Stimulated activated CD4-positive, alpha-beta T cell treated with anti-CD3 and anti-CD28 coated beads, Interleukin-4, amount 100 ng/mL, for 48 hours (primary cell): ENCODE measurements at regions not wholly inside any gene's neighbourhood (a gene's known extent, or its start where the extent isn't known, plus 50 kb on each side); places are given as distances from the start of the nearest gene placed in this dataset.
"Not testable (repeated sequence)": the region's sequence is repeated elsewhere in the genome, so short reads cannot be mapped to it uniquely, and the experiment has no call there.

Experiments used
- DNase-seq, 2 donors: peaks; one replicate each; pipeline ENCODE4 v3.0.0-alpha.2; 2020; ENCODE audit warnings: low read depth in 2 of 2

DNA sequence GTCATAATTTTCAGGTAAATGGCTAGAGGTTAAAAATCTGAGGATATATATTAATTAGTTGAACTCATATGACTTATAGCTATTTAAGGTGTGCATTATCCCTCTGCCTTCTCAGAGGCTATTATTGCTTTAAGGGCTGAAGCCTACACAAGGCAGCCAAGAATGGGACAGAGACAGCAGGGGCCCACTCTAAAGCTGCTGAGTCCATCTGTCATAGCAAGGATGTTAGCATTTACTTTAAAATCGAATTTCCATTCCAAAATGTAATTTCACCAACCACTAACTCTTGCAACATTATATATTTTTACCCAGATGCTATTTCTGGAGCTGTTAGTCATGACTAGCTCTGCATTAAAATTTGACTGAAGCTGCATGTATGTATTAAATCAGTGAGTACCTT lies 236.3 kb upstream of the FSIP2 start:
- DNase-seq = no peak

DNA sequence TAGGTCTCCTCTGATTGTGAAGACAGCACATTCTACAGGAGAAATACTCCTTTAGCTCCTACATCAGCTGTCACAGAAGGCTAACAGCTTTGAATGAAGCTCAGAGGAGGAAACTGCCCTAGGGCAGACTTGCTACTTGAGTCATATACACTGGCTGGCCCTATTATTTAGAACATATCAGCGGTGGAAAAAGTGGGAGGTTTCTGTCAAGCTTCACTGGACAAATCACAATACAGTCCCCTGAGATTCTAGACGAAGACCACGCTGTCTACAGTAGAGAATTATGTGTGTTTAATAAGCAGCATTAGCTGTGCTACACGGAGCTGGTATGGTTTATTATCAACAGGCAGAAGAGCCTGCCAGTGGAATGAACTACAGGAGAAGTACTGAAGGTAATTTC lies 230.9 kb upstream of the FSIP2 start:
- no peak for DNase-seq

DNA sequence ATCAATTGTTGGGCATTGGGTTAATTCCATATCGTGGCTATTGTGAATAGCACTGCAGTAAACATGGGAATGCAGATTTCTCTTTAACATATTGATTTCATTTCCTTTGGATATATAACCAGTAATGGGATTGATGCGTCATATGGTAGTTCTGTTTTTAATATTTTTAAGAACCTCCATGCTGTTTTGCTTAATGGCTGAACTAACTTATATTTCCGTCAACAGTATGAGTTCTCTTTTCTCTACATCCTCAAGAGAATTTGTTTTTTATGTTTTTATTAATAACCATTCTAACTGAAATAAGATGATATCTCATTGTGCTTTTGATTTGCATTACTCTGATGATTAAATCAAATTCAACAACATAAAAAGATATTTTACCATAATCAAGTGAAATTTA lies 228.5 kb upstream of the FSIP2 start:
- no peak for DNase-seq

DNA sequence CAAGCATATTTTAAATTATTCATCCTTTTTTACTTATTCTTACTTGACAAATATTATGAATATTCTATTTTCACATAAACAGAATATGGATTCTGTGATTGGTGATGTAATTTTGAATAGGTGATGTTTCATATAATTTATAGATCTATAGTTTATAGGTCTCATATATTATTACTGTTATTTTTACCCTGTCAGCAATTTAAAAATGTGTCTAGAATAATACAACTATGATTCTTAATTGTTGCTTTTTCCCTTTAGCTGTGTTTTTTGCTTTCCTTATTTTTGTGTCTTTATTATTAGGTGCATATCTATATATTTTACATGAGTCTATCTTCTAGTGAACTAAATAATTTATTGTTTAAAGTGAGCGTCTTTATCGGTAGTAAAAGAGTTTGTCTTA lies 226.7 kb upstream of the FSIP2 start:
- DNase-seq = no peak

DNA sequence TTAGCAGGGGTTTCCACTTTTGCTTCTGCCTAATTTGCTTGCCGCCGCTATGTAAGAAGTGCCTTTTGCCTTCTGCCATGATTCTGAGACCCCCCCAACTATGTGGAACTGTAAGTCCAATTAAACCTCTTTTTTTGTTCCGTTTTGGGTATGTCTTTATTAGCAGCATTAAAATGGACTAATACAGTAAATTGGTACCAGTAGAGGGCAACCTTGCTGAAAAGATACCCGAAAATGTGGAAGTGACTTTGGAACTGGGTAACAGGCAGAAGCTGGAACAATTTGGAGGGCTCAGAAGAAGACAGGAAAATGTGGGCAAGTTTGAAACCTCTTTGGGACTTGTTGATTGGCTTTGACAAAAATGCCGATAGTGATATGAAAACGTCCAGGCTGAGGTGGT lies 216.1 kb upstream of the FSIP2 start:
- DNase-seq = no peak

DNA sequence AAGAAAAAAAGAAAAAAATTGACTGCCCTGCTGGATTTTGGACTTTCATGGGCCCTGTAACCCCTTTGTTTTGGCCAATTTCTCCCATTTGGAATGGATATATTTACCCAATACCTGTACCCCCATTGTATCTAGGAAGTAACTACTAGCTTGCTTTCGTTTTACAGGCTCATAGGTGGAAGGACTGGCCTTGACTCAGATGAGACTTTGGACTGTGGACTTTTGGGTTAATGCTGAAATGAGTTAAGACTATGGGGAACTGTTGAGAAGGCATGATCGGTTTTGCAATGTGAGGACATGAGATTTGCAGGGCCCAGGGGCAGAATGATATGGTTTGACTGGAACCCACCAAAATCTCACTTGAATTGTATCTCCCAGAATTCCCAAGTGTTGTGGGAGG lies 214.4 kb upstream of the FSIP2 start:
- DNase-seq = not testable (repeated sequence)

DNA sequence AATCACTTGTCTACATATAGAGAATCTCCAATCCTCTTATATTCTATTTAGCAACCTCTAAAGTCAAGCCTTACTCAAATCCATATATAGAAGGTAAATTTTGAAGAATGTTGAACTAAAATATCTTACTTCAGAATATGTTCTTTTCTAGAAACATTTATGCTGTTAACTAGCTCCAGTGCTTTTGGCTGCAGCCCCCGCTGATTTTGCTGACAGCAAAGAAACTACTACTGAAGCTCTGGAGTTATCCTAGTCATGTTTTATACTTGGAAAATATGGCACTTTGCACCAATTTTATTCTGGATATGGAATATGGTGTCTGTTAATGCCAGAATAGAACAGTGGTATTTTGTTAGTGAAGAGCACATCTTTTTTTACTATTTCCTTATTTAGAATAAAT lies 212.4 kb upstream of the FSIP2 start:
- no peak for DNase-seq

DNA sequence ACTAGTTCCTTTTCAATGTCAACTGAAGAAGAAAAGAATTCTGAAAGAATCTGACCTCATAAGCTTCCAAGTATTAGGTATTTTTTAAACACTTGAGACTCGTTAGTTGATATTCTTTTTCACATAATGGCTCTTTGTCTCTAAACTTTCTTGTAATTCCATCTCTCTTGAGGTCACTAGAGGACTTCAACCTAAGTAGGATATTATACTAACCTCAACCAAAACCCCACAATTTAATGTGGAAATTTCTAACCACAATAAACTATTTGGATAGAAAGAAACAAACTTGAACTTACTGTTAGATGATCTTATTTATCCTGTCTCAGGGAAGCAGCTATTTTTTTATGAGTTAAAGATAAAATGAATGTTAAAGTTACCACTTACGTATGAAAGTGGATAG lies 206.9 kb upstream of the FSIP2 start:
- no peak for DNase-seq

DNA sequence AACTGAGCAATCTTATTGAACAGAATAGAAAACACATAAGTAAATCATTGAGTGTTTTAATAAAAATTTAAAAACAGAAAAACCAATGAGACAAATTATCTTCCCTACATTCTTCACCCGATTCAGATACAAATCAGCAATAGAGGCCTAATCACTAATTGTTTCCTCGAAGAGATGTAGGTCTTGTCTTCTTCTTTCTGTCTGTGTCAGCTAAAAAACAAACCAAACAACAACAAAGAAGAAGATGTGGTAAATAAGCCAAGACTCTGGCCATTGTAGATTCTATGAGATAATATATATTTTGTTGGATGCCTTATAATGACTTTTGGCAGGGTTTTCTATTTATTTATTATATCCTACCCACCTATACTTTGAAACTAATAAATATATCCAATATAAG lies 200.9 kb upstream of the FSIP2 start:
- DNase-seq = no peak

DNA sequence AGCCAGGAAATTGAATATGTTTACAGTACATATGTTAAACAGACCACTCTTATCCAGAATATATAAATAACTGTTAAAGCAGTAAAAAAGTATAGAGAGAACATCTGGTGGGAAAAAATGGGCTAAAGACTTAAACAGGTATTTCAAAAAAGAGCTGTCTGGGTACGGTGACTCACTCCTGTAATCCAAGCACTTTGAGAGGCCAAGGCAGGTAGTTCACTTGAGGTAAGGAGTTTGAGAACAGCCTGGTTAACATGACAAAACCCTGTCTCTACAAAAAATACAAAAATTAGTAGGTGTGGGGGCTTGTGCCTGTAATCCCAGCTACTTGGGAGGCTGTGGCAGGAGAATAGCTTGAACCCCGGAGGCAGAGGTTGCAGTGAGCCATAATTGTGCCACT lies 171.4 kb upstream of the FSIP2 start:
- DNase-seq = no peak

DNA sequence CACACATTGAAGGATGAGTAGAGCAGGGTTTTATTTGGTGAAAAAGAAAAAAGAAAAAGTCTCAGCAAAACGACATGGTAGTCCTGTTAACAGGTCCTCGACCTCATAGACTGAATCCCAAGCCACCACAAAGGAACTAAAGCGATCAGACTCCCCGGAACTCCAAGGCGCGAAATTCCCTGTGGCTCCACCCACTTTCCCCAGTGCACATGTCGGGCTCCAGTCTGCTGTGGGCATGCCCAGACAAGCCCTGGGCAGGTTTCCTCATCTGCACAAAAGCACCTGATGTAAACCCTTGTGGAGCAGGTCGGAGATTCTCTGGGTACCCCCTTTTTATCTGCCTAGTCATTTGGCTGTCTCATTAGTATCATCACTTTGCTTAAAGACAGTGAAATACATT lies 170.7 kb upstream of the FSIP2 start:
- no peak for DNase-seq

DNA sequence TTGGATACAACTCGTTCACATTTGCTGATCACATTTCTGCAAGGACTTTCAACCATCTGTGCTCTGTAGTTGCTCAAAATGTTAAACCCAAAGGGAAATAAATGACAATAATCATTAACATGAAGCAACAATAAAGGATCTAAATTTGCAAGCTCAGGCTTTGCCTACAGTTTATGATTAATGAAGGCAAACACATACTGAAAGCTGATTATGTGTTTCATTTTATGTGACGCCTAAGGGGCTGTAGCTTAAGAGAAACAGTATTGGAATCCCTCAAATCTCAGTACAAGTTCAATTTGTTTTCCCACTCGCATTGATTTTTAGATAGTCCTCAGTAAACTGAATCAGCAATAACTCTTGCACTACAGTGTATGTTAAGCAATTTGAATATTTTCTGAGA lies 160.3 kb upstream of the FSIP2 start:
- no peak for DNase-seq

DNA sequence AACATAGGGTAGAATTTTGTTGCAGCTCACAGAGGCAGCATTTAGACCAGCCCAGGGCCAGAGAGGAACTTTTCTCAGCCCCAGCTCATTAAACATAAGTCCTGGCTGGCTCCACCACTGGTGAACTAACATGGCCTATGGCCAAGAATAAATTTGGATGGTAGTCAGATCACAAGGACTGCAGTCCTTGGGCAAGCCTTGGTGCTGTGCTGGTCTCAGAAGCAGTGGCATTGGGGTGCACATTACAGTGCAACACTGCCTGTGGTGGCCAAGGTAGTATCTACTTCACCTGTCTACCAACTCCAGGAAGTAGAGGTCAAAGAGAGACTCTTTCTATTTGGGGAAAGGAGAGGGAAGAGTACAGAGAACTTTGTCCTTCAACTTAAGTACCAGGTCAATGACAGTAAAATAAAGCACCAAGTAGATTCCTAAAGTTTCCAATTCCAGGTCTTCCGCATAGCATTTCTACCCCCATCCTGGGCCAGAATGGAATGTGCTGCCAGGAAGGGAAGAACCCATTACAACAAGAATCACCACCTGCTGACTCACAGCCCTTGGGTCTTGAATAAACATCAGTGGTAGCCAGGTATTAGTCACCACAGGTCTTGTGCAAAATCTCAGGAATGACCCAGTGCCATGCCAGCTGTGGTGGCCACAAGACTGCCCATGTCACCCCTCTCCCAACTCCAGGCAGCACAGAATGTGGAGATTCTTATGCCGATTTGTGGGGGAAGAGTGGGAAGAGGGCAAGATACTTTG lies 155.4 kb upstream of the FSIP2 start:
- no peak for DNase-seq

DNA sequence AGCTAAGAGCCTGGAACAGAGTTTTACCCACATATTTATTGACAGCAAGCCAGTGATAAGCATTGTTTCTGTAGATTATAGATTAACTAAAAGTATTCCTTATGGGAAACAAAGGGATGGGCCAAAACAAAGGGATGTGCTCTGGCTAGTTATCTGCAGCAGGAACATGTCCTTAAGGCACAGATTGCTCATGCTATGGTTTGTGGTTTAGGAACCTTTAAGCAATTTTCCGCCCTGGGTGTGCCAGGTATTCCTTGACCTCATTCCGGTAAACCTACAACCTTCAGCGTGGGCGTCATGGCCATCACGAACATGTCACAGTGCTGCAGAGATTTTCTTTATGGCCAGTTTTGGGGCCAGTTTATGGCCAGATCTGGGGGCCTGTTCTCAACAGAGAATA lies 153.4 kb upstream of the FSIP2 start:
- DNase-seq = not testable (repeated sequence)

DNA sequence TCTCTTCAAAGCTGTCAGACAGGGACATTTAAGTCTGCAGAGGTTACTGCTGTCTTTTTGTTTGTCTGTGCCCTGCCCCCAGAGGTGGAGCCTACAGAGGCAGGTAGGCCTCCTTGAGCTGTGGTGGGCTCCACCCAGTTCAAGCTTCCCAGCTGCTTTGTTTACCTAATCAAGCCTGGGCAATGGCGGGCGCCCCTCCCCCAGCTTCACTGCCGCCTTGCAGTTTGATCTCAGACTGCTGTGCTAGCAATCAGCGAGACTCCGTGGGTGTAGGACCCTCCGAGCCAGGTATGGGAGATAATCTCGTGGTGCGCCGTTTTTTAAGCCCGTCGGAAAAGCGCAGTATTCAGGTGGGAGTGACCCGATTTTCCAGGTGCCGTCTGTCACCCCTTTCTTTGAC lies 147.3 kb upstream of the FSIP2 start:
- not testable (repeated sequence) for DNase-seq

DNA sequence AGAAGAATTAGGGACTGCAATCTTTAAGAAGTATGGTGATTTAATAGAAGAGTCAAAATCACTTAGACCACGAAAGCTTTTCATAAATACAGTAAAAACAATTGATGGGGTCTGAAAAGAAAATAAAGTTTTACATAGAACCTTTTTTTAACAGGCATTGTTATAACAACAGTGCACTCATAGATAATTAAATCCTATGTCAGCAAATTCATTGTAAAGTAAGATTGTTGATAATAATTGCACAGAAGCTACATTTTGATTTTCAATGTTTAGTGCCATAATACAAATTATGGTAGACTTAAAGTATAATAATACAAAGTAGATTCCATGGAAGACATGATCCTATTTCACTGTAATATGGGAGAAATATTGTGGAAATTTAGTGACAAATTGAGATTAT lies 130.7 kb upstream of the FSIP2 start:
- no peak for DNase-seq

DNA sequence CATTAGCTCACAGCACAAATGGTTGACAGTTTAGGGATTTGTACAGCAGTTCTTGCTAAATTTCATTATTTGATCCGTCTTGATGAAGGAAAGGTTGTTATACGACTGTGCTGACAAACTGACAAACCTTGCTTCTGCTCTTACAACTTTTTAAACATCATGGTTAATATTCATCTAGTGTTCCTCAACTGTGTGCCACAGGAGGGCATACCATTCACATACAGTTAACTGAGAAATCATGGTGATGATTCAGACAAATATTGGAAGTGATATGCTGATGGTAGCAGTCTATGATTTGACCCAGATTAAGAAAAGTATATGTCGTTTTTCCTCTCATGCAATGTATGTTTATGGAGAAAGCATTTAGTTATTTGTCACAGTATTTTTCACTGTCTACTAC lies 129.8 kb upstream of the FSIP2 start:
- no peak for DNase-seq

DNA sequence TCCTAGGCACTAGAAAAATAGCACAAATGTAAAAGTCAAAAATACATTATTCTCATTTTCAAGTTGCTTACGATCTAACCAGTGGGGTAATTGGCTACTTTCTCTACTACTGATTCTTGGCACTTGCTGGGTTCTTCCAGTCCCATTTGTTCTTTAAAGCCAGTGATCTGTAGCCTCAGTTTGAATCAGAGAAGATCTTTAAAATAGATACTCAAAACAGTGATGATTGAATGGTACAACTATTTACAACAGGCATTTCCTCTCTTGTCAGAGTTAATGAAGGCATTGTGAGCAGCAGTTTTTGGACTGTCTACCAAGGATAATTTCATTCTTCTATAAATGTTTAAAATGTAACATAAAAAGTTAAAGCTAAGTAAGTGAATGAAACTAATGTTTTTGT lies 128.3 kb upstream of the FSIP2 start:
- DNase-seq = no peak

DNA sequence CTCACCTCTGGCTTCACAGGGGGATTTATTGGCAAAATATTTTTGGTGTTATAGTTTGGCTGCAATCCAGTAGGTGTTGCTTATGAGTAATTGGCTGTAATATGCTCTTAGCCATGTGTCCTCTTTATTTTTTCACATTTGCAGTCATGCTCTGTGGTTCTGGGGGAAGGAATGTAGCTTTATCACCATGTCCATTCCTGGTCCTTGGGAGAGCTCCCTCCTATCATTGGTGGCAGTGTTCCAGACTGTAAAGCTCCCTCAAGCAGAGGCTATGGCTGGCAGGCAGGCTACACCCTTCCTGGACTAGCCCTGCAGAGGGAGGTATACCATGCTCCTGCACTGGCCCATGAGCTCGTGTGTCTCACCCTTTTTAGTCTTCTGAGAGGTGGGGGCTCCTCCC lies 120.0 kb upstream of the FSIP2 start:
- no peak for DNase-seq

DNA sequence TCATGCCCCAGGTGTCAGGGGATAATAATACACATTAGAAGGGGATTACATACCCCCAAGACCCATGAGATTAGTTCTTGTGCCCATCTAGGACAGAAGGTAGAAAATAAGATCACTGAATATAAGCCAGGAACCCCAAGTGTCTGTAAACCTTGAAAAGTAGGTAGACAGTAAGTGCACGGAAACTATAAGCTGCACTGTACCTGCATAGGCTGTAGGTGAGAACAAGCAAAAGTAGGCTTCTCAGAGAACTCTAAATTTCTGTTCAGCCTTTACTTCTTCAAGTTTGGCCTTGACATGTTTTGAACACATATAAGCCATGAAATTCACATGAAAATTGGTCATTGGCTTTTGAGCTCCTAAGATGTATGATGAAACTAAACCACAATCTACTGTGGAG lies 113.0 kb upstream of the FSIP2 start:
- DNase-seq = no peak

DNA sequence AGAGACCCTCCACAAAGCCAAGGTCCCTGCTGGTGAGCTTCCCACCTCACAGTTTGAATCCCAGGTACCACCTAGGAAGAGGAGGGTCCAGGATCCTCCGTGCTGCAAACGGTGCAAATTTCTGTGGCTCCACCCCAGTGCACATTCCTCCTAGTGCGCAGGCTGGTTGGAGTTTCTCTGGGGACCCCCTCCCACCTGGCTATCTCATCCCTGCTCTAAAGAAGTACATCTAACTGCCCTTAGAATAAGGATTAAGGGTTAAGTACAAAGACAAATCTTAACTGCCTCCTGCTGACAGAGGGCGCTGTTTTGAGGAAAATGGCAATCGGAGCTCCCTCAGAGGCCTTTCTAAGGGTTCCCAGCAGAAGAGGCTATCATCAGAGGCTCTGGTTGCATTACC lies 109.6 kb upstream of the FSIP2 start:
- DNase-seq = no peak

DNA sequence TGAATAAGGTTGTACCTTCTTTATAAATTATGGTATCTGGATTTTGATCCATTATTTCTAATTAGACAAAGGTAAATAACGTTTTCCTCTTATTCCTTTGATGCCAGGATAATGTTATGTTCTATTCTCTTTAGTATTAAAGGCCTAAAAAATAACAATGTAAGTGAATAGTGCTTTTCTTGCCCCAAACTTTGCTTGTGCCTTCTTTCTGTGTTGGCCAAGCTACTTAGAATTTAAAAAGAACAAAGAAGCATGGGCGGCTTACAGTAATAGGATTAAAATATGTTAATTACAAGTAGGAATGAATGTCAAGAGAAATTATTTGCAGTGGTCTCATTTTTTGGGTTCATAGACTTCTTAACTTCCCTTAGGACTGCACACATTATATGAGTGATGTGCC lies 105.0 kb upstream of the FSIP2 start:
- DNase-seq = no peak

DNA sequence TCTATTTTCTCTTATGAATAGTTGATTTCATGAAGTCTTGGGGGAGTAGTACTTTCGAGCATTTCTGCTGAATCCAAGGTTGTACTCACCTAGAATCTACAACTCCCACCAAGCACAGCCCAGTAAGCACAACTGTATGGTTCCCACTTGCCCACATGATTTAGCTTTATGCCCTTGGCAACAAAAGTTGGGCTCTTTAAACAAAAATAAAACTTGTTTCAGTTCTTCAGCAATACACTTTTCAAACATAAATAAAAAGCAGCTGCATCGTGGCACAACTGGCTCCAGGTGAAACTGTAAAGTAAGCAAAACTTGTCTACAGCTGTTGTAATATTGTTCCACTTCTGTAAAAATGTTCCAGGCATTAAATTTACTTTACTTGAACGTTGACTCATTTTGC lies 99.8 kb upstream of the FSIP2 start:
- no peak for DNase-seq

DNA sequence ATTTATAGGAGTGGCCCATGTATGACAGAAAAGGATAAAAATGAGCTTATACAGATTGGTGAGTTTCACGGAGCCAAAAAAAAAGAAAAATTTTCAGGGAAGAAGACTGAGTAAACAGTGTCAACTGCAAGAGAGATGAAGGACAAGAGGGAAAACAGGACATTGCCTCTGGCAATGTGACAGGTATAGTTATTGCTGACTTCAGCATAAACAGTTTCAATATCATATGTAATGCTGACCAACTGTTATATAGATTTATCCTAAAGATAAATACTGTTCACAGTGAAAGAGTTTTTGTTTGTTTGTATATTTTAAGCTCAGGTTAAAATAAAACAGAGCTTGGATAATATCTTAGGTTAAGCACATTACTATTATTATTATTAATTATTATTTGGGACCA lies 98.0 kb upstream of the FSIP2 start:
- DNase-seq = no peak
